PFSK-1 (cell line): ENCODE measurements at regions not wholly inside any gene's neighbourhood (a gene's known extent, or its start where the extent isn't known, plus 50 kb on each side); places are given as distances from the start of the nearest gene placed in this dataset.

Experiments used
- FOXP2 ChIP-seq: optimal IDR thresholded peaks from 2 replicates; pipeline ENCODE3; 2011; ENCODE audit warnings: borderline replicate concordance, control low read depth, inconsistent platforms; ENCODE audit not compliant: insufficient read depth; ENCODE audit errors: extremely low read length, extremely low read depth
- POLR2AphosphoS5 ChIP-seq: IDR thresholded peaks from 2 replicates; pipeline ENCODE4 v1.6.1; 2012; ENCODE audit warnings: low read depth, mild to moderate bottlenecking, control low read depth, low read length, moderate library complexity
- SIN3A ChIP-seq: IDR thresholded peaks from 2 replicates; pipeline ENCODE4 v1.6.1; 2012; ENCODE audit warnings: mild to moderate bottlenecking, low read length, moderate library complexity, borderline replicate concordance; ENCODE audit not compliant: insufficient read depth
- TAF1 ChIP-seq: IDR thresholded peaks from 2 replicates; pipeline ENCODE4 v1.6.1; 2012; ENCODE audit warnings: low read length, control low read depth, borderline replicate concordance; ENCODE audit not compliant: insufficient read depth
- TF ChIP-seq, protein P1 (sequence below), 2 experiments: IDR thresholded peaks; 2 replicates each; pipeline versions ENCODE4 v1.6.1 to v1.8.0; 2011 to 2012; ENCODE audit warnings: low read depth in 2 of 2, low read length in 2 of 2, control low read depth in 1 of 2, inconsistent platforms in 1 of 2, mild to moderate bottlenecking in 1 of 2, moderate library complexity in 1 of 2; ENCODE audit not compliant: insufficient read depth in 1 of 2

DNA sequence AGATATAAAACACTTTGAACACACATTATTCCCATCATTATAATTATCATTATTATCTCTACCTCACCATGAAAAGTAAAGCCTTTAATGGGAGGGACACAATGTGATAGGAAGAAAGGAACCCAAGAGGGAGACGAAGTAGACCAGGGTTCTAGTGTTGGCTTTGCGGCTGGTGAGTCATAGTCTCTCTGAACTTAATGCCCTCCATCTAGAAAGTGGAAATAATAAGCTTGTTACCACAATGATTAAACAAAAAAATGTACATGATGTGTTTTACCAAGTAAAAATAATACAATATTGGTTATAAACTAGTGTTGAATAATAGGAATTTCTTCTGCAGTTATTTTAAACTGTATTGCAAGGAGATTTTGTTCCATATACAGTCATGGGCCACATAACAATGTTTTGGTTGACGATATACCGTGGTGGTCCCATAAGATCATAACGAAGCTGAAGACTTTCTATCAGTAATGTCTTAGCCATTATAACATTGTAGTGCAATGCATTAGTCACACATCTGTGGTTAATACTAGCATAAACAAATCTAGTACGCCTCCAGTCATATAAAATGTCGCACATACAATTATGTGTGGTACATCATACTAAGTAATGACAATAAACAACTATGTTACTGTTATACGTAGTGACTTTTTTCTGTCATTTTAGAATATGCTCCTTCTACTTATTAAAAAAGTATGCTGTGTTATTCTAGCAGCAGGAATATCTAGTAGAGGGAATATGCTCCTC lies 450.6 kb upstream of the SORCS1 start:
- TF ChIP-seq FOXP2 (no peak), SIN3A (no peak), TAF1 (no peak), POLR2AphosphoS5 (no peak)
- TF ChIP-seq, protein P1, sequence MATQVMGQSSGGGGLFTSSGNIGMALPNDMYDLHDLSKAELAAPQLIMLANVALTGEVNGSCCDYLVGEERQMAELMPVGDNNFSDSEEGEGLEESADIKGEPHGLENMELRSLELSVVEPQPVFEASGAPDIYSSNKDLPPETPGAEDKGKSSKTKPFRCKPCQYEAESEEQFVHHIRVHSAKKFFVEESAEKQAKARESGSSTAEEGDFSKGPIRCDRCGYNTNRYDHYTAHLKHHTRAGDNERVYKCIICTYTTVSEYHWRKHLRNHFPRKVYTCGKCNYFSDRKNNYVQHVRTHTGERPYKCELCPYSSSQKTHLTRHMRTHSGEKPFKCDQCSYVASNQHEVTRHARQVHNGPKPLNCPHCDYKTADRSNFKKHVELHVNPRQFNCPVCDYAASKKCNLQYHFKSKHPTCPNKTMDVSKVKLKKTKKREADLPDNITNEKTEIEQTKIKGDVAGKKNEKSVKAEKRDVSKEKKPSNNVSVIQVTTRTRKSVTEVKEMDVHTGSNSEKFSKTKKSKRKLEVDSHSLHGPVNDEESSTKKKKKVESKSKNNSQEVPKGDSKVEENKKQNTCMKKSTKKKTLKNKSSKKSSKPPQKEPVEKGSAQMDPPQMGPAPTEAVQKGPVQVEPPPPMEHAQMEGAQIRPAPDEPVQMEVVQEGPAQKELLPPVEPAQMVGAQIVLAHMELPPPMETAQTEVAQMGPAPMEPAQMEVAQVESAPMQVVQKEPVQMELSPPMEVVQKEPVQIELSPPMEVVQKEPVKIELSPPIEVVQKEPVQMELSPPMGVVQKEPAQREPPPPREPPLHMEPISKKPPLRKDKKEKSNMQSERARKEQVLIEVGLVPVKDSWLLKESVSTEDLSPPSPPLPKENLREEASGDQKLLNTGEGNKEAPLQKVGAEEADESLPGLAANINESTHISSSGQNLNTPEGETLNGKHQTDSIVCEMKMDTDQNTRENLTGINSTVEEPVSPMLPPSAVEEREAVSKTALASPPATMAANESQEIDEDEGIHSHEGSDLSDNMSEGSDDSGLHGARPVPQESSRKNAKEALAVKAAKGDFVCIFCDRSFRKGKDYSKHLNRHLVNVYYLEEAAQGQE (IDR thresholded peaks at IDR 0.05; ENCODE audit: insufficient read depth in 1 of 2, low read depth in 2 of 2, low read length in 2 of 2) = no peak

DNA sequence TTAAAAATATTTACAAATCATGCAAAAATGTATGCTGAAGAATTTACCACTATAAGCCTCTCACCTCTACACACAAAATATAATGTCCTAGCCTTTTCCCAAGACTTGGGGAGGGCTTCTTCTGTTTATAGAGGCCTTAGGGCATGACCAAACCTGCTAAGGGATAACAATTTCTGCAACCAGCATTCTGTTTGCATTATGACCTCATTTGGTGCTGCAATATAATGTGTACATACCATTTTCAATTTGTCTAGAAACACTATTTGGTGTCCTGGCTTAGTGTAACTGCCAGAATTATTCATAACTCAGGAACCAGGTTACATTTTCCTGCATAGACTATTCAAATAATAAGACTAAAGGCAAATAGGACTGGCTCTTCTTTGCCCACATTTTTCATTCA lies 446.6 kb upstream of the SORCS1 start:
- TF ChIP-seq FOXP2 (no peak), POLR2AphosphoS5 (no peak), TAF1 (no peak), SIN3A (no peak)
- TF ChIP-seq, protein P1 (IDR thresholded peaks at IDR 0.05; ENCODE audit: insufficient read depth in 1 of 2, low read depth in 2 of 2, low read length in 2 of 2) = no peak

DNA sequence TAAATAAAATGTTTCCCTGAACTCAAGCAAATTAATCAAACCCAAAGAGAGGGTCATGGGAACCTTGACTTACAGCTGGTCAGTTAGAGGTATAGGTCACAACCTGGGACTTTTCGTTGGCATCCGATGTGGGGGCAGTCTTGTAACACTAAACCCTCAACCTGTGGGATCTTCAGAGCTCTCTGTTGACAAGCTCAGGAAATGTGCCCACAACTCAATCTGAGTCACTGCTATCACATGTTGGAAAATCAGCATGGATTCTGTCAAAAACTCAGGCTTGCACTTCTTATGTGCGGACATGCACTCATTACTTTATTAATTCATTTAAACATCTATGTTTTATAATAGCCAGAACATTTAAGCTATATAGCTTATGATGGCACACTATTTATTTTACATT lies 424.6 kb upstream of the SORCS1 start:
- TF ChIP-seq, protein P1 (IDR thresholded peaks at IDR 0.05; ENCODE audit: insufficient read depth in 1 of 2, low read depth in 2 of 2, low read length in 2 of 2) = no peak
- TF ChIP-seq POLR2AphosphoS5 (no peak), FOXP2 (no peak), TAF1 (no peak), SIN3A (no peak)

DNA sequence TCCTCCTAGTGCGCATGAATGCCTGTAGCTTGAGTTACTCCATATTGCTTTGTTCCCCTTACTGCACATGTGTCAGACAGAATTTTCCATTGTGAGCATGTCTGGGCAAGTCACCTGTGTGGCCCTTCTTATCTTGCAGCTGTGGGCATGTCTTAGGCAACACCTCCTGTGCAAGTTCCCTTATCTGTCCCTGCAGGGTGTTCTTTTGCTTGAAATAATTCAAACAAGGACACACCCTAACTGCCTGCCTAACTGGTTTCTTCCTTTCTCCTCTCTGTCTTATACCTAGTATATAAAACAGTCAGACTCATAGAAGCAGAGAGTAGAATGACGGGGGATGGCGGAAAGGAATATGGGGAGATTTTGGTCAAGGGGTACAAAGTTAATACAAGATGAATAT lies 421.1 kb upstream of the SORCS1 start:
- TF ChIP-seq FOXP2 (no peak), TAF1 (no peak), SIN3A (no peak), POLR2AphosphoS5 (no peak)
- TF ChIP-seq, protein P1 (IDR thresholded peaks at IDR 0.05; ENCODE audit: insufficient read depth in 1 of 2, low read depth in 2 of 2, low read length in 2 of 2) = no peak
